ENCODE measurements at regions not wholly inside any gene's neighbourhood (a gene's known extent, or its start where the extent isn't known, plus 50 kb on each side); places are given as distances from the start of the nearest gene placed in this dataset.

DNA sequence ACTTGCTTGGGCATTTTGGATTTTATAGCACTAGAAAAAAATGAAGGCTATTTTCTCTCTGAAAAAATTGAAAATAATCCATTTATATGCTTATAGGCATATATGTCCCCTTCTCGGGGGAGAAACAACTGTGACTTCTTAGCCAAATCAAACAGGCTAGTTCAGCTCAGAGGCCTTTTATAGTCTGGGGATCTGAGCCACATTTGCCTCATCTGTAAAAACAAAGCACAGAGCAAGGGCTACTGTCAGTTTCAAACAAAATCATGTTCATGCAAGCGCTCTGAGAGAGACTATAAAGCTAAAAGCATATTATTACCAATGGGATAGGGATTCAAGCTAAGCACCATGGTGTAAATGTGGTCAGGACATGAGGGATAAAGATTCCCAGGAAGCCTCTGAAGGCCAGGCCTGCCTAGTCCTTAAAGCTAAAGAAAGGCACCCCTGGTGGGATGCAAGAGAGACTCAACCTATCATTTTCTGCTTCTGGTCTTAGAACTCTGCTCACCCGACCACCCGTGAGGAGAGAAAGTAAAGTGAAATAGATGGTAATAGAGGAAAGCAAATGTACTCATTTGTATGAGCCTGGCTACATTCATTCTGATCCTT lies 51.0 kb upstream of the IL12A start:
- TF ChIP-seq, protein P1, sequence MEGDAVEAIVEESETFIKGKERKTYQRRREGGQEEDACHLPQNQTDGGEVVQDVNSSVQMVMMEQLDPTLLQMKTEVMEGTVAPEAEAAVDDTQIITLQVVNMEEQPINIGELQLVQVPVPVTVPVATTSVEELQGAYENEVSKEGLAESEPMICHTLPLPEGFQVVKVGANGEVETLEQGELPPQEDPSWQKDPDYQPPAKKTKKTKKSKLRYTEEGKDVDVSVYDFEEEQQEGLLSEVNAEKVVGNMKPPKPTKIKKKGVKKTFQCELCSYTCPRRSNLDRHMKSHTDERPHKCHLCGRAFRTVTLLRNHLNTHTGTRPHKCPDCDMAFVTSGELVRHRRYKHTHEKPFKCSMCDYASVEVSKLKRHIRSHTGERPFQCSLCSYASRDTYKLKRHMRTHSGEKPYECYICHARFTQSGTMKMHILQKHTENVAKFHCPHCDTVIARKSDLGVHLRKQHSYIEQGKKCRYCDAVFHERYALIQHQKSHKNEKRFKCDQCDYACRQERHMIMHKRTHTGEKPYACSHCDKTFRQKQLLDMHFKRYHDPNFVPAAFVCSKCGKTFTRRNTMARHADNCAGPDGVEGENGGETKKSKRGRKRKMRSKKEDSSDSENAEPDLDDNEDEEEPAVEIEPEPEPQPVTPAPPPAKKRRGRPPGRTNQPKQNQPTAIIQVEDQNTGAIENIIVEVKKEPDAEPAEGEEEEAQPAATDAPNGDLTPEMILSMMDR (IDR thresholded peaks at IDR 0.05; ENCODE audit: borderline replicate concordance, insufficient read depth, low read depth, low read length), result no peak
- H3K4me3 ChIP-seq (ENCODE audit: low read depth, low read length), result no peak overlapping the region

DNA sequence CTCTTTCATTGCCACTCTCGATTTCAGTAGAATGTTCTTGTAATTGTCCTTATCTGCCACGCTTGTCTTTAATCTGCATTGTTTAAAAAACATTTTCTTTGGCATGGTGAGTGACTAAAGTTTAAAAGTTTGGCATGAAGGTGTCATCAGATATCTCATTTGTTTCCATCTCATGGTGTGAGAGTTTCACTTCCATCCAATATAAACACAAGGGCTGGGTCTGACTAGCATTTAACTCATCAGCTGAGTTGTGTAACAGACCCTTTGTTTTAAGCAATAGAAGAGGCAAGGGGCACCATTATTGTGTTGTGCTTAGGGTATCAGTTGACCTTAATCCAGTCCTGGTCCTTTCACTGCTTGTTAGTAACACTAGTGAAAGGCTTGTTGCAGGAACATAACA lies 49.9 kb upstream of the IL12A start:
- TF ChIP-seq, protein P1 (IDR thresholded peaks at IDR 0.05; ENCODE audit: borderline replicate concordance, insufficient read depth, low read depth, low read length), result no peak
- no peak overlapping the region for H3K4me3 ChIP-seq (ENCODE audit: low read depth, low read length)
